HG02884 (cell line): ENCODE measurements at regions not wholly inside any gene's neighbourhood (a gene's known extent, or its start where the extent isn't known, plus 50 kb on each side); places are given as distances from the start of the nearest gene placed in this dataset.
"Not testable (repeated sequence)": the region's sequence is repeated elsewhere in the genome, so short reads cannot be mapped to it uniquely, and the experiment has no call there.

Experiments used
- ATAC-seq: cut with Tn5 transposase; IDR thresholded peaks from one replicate; pipeline ENCODE4 v1.9.1; 2021; ENCODE audit warnings: mild to moderate bottlenecking, moderate library complexity; ENCODE audit not compliant: unreplicated experiment

DNA sequence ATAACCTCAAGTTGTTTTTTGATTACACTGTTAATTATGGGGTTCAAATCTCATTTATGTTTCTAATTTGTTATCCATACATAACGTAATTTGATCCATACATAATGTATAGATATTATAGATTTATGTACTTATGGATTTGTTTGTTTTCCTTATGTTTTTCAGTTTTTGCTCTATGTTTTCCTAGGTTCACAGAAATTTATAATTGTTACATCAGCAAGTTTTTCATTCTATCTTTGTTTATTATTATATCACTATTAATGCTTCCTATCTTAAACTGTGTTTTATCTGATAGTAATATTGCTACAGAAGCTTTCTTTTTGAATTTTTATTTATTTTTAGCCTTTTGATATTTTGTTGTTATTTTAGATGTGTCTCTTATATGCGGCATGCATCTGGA is 194.3 kb upstream of the SOX21 start:
- ATAC-seq, result no peak

DNA sequence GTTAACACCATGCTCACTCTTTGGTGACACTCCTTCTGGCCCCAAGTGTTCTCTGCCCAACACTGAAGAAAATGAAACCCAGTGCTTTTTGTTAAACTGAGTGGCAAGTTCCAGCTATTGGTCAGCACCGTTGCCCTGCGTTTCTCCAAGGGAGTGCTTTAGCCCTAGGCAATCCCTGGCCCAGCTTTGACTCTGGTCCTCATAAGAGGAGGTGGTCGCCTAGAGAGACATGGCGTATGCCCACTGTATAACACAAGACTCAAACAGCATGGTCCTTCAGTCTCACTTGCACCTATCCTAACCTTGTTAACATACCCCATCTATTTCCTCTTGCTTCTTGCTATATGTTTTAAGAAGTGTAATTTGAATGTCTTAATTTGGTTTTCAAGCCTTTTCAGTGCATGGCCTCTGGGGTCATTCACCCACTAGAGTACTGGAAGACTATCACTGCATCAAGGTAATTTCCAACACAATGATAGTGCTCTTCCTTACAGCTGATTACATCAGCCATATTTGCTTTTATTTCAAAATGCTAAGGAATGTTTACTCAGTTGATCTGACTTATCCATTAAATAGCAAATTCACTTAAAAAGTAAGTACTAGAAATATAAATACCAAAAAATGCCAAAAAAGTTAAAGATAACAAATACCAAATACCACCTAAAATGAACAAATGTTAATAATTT is 190.5 kb upstream of the SOX21 start:
- no peak for ATAC-seq

DNA sequence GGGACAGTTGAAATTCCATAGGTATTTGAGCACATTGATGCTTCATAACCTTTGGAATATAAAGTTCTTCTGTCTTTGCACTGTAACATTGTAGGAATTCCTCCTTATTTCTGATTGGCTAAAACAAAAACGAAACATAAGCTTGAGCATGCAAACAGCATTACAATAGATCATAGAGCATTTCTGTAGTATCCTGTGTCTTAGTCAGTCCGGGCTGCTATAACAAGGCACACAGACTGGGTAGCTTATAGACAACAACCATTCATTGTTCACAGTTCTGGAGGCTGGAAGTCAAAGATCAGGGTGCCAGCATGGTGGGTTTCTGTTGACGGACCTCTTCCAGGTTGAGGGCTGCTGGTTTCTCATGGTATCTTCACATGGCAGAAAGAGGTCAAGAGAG is 188.7 kb upstream of the SOX21 start:
- ATAC-seq, result no peak

DNA sequence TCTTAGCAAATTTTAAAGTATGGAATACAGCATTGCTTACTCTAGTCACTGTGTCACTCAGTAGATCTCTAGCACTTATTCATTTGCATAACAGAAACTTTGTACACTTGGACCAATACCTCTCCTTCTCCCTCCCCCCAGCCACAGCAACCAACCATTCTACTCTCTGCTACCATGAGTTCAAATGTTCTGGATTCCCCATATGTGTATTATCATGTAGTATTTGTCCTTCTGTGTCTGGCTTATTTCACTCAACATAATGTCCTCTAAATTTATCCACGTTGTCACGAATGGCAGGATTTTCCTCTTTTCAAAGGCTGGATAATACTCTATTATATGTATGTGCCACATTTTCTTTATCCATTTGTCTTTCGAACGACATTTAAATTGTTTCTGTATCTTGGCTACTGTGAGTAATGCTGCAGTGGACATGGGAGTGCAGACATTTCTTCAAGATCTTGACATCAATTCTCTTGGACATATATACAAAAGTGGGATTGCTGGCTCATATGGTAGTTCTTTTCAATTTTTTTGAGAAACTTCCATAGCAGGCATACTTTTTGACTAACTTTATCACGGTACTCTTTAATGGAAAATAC is 184.5 kb upstream of the SOX21 start:
- ATAC-seq, result no peak

DNA sequence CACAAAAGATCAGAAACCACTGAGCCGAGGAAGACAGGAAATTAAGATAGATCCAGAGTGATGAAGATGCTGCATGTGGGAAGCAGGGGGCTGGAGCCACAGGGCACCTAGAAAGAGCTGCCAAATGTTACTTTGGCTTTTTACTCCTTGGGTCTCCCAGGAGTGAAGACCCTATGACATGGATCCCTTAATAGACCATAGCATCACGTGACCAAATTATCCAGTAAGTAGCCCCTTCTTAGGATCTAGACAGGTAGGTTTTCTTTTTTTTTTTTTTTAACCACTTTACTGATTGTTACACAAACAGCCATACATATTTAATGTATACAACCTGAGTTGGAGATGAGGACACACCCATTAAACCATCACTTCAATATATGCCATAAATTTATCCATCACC is 183.9 kb upstream of the SOX21 start:
- ATAC-seq, result no peak

DNA sequence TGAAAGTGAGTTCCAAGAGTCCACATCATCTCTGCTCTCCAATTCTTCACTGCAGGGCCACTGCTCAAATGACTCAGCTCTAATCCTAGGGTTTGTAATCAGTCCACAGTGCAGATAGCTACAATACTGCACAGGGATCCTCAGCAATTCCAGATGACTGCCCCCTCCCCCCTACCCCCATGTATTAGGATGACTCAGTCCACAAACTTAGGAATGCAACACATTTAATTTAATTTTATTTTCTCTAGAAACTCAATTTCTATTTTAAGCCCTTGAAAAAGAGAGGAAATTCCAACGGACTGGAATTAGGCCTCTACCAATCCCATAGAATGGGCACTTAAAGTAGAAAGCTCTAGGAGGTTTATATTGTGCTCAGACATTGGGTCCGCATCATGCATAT is 173.8 kb upstream of the SOX21 start:
- ATAC-seq, result no peak

DNA sequence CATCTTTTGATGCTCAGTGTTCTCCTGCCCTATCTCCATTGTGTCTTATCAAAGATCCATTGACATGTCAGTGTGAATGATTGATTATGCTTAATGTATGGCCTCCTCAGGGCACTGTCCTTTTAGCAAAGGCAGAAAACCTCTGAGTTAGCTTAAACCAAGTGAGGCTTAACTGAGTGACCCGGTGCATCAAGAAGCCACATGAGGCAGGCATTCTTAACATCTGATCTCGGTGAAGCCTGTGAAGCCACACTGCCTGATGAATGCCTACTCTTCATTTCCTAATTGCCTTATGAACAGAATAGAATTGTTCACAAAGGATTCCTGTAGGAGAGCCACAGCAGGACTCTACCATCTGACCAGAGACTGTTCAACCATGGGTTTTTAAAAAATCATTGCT is 168.1 kb upstream of the SOX21 start:
- ATAC-seq, result no peak

DNA sequence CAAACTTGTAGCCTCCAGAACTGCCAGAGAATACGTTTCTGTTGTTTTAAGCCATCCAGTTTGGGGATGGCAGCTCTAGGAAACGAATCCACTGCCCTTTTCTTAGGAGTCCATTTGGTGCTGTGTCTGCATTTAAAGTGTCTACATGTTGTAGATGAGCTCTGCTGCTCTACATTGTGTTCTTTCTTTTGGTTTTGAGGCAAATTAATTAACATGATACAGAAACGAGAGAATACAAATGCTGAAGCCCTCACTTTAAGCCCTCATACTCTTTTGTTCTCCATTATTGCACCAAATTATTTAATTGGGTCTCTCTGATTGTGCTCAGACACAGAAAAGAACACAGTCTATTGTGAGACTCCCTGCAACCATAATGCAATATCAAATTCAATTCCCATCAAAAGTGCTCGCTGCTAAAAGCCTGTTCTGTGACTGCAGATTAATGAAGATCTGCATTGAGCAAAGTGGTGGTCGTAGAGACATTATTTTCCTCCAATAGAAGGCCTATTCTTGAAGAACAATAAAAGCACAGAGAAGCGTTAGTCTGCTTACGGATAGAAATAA is 166.3 kb upstream of the SOX21 start:
- ATAC-seq, result no peak

DNA sequence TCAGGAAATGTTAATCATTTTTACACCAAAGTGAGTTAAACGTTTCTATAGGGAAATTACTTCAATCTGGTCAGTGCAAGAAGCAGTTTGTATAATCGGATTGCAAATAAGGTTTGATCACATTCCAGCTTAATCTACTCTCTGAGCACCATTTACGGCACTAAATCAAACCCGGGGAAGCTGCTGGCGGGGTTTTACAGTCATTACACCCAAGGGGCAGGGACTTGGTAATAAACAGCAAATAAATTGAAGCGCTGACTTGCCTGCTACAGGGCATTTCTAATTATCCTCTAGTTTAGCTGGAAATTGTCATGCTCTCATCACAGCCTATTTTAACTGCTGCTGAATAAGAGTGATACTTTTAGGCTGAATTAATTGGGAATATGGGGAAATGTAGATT is 152.1 kb upstream of the SOX21 start:
- ATAC-seq, result no peak

DNA sequence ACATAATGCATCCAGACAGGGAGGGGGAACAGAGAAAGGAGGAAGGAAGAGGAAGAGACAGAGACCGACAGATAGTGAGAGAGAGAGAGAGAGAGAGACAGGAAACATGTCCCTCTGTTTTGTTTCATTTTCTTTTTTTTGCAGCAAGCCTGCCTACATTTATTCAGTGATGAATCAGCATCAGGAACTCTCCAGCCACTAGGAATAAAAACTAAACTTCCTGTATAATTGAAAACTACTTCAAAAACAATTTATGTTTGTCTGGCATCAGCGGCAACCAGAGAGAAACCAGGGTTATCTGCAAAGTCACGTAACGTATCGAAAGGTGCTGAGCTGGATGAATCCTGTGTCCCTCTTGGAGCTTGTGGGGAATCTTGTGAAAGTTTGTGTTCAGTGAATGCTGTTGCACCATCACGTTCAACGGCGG is 148.6 kb upstream of the SOX21 start:
- ATAC-seq, result peak; percentile 77

DNA sequence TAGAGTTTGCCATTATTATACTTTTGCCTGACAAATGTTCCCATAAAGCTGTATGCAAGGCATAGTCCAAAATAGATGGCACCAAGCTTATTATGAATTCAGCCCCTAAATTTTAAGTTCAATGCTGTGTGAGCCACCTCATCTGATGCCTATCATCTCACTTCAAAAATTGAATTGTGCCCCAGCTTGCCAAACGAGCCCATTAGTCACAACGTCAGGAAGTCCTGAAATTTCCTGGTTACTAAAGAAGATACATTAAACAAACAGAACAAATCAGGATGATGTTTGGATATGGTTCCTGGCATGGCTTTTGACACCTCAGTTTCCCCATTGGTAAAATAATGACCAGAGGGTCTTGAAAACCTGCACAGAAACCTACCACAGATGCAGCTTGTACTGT is 147.5 kb upstream of the SOX21 start:
- no peak for ATAC-seq

DNA sequence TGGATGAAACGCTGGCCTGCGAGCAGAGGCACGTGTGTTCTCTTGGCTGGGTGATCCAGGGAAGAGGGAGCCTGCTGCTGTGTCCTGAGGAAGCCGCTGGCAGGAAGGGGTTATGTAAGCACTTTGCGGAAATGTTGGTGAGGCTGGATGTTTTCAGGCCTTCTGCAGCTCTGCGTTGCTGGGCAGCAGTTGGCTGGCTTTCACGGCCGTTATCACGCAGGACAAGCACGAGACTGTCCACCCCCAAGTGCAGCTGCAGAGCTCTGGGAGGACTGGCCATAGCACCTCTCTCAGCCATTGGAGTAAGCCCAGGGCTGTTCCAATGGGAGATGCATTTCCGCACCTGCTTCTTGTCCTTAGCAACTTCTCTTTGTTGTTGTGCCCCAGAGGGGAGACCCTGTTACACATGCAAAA is 146.9 kb upstream of the SOX21 start:
- ATAC-seq, result no peak

DNA sequence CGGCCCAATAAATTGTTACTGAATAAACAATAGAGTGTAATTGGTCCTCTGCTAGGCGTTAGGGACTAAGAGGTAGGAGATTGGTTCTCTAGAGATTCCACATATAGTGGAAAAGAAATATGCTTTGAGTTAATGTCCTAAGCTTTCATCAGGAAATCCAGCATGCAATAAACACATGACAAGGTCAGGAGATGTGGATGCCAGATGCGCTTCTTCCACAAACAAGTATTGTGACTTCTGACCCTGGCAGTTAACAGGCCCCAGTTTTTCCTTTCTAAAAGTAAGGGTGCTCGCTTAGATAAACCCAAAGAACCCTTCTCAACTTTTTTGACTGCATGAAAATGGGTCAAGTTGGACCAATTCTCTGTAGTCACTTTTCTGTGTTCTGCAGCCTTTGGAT is 146.5 kb upstream of the SOX21 start:
- no peak for ATAC-seq

DNA sequence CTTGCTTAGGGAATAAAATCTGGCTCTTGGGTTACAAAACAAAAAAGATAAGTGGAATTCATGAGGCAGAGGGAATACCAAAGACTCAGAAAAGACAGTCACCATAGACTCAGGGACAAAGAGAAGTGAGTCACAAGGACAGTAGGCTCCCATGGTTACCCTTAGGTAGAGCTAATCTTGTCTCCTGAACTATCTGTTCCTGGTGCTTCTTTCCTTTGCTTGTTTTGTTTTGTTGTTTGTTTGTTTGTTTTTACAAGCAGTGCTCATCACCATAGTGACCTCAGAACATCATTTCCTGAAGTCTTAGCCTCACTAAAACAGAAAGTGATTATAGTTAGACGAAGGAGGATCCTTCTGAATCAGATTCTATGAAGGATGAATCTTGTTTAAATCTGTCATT is 142.3 kb upstream of the SOX21 start:
- no peak for ATAC-seq

DNA sequence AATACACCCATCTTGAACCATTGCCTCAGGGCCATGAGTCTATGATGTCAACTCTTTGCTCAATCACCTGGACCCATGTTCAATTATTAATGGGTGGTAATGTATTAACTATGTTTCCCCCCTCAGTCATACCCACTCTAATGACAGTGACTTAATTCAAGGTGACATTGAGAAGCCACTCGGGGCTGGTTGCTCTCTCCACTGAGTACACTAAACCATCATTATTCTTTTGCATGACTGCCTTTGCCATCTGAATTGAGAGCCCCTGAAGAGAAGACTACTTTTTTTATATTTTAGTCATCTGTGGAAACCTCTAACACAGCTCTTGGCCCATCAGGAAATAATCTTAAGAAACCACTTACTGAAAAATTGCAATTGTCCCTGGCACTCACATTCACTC is 139.2 kb upstream of the SOX21 start:
- ATAC-seq, result no peak

DNA sequence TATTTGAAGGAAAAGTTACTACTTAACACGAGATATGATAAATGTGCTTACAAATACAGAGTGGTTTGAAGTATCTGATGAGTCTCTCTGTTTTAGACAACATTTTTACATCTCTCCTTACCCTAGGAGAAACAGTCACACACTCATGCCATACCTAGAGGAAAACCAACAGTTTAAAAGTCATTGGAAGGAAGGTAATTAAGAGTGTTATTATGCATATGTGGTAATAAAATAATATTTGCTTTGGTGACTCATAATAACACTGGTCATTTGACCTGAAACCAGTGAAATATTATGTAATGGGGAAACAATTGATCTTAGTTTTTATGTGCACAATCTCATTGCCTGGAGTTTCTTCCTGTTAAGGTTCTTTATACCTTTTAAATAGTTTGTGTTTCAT is 136.9 kb upstream of the SOX21 start:
- ATAC-seq, result no peak

DNA sequence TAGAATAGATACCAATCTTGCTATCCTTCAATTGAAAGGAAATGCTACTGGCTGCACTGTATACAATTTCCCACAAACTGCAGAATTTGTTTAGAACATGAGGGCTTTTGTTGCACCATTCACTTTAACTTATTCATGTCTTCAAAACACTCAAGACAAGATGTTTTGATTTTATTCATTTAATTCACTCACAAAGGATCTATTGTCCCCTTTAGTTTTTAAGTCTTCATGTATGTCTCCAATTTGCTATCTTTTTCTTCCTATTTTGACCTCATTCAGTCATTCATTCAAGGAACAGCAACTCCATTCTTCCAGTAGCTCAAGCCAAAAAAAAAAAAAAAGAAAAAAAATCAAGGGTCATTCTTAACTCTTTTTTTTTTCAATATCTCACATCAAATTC is 130.6 kb upstream of the SOX21 start:
- no peak for ATAC-seq

DNA sequence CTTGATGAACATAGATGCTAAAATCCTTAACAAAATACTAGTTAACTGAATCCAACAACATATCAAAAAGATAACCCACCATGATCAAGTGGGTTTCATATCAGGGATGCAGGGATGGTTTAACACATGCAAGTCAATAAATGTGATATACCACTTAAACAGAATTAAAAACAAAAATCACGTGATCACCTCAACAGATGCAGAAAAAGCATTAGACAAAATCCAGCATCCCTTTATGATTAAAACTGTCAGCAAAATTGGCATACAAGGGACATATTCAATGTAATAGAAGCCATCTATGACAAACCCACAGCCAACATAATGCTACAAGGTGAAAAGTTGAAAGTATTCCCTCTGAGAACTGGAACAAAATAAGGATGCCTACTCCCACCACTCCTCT is 124.7 kb upstream of the SOX21 start:
- not testable (repeated sequence) for ATAC-seq

DNA sequence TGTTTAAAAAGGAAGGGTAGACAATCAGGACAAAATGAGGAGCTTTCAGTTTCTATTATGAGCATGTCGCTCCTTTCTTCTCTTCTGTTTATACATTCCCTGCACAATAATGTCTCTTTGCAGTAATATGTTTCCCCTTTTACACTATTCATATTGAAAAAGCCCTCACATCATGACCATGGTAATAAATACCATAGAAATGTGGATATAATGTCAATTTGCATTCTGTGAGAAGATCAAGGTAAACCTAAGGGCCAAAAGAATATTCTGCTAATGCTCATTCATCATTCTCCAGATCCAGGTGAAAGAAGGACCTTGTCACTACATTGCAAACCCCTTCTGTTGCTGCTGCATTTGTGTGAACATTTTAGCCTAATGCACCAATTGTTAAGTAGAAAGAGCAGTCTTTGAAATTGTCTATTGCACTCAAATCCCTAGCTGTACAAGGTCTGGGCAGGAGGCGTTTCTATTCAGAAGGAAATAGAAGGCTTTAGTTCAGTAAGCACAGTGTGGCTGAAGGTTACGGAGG is 117.6 kb upstream of the SOX21 start:
- no peak for ATAC-seq

DNA sequence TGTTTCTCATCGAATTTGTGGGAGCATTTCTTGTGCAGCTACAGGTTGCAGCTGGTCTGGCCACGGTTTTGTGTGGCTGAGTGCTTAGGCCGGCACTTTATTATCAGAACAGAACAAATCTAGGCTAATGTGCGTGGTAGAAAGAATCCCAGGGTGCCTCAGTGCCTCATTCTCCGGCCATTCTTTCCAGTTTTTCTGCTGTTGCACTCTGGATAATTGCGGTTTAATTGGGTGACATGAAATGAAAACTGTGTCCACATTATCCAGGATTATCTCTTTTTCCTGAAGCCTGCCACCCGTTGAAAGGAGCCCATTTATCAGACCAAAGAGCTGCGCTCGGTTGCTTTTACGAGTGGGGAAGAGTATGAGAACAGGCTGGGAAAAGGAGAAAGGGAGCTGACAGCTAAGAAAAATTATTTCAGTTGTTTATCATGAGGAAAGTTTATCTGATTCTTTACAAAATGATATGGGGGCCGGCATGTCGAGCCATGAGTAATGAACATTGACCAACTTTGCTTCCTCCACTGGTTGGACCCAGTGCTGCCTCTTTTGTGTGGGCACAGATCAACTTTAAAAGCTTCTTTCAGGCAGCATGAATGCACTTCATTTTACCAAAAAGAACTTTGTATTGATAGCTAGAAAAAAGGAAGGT is 117.0 kb upstream of the SOX21 start:
- ATAC-seq, result no peak

DNA sequence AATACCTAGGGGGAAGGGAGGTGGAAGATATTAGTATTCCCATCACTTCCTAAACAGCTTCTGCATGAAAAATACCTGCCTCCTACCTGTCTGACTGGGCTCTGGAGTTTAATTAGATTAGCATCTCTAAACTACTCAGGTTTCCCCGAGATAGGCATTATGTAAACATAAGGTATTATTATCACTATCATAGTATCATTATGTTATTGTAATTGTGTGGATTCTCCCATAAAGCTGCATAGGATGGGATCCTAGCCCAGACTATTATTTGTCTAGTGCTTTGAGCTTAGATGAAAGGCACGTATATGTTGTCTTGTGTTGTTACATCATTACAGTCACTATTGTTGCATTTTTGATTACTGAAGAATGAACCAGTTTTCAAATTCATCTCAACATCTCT is 115.2 kb upstream of the SOX21 start:
- ATAC-seq, result no peak

DNA sequence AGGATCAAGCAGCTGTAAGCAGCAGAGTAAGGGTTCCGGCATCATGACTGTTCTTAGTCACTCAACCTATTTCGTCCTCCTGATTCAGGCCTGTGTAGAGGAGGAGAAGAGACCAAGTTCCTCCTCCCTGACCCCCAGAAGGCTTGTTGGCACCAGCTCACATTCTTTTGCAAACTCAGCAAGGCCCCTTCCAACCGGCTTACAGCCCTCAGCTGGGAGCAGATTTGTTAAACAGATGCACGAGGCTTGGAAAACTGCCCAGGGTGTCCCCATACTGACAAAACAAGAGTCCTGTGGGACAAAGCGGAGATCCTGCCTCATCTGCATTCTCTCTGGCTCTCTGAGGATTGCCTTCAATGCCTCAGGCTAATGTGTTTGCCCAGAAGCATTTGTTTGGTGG is 113.2 kb upstream of the SOX21 start:
- no peak for ATAC-seq
